IPS-NIHi7 (cell line): ENCODE measurements at regions not wholly inside any gene's neighbourhood (a gene's known extent, or its start where the extent isn't known, plus 50 kb on each side); places are given as distances from the start of the nearest gene placed in this dataset.
"Not testable (repeated sequence)": the region's sequence is repeated elsewhere in the genome, so short reads cannot be mapped to it uniquely, and the experiment has no call there.

ENCODE experiments used
- DNase-seq: peaks from one replicate; pipeline ENCODE4 v3.0.0; 2012; ENCODE audit warnings: mixed read lengths; ENCODE audit errors: extremely low spot score

DNA sequence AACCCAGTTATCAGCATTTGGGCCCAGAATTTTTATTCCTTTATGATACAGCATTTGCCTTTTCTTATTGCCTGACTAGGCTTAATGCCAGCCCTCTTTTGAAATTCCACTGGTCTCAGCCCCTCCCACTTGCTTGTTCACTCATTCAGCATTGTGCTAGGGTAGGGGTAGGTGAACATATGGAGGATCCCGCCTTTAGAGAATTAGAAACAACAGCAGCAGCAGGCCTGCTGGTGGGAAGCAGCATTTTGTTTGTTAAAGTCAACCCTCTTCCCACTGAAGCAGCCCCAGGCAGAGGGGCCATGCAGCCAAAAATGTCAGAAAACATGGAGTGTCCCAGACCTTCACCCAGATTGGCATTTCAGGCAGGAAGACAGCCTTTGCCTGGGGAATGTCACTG, 1355.2 kb downstream of the CDH8 start:
- DNase-seq: peak; percentile 8

GRCh38 chr16:60675022-60675421, 1361.2 kb downstream of the CDH8 start:
- DNase-seq: no peak

DNA sequence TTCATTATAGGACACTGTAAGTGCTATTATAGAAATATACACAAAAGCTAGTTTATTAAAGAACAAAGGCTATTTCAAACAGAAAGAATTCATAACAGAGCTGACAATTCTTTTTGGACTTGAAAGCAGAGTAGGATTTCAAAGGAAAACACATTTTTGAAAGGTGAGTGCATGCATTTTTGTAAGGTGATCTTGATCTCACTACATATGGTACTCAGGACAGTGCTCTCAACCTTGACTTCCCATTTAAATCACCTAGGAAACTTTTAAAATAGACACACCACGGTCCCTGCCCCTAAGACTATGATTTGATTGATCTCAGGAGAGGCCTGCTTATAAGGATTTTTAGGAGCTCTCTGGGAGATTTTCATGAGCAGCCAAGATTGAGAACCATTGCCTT, 1362.0 kb downstream of the CDH8 start:
- no peak for DNase-seq

DNA sequence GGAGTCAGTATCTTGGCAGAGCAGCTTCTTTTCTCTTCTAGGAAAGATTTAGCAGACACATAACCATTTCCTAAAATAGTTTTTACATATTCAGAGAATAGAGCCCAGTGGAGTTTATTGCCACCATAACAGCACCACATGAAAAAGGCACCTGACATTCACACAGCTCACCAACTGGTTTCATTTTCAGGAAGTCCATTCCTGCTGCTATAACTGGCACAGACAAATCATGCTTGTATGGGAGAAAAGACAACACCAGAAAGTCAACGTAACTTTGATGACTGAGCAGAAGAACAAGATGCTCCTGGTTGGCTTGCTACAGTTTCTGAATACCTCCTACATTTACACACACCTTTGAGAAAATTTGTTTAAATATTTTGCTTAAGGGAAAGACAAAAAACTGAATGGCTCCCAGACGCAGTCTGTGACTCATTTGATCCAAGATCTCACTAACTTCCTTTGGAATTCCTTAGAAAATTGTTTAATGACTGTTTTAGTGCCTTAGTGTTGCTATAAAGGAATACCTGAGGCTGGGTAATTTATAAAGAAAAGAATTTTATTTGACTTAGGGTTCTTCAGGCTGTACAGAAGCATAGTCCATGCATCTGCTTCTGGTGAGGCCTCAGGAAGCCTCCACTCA, 1380.6 kb downstream of the CDH8 start:
- DNase-seq: no peak

DNA sequence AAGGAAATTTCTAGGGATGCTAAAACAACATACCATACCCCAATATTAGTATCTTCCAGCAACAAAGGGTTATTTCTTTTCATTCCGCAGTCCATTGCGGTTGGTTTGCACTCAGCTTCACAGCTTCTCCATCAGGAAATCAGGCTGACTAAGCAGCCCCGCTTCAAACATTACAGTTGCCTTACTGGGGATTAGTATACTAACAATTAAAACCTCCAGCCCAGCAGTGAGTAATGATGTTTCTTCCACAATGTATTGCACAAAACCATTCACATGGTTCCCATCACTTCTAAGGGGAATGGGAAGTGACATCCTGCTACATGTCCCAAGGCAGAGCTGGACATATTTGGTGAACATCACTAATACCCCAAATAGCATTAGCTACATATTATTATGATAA, 1384.9 kb downstream of the CDH8 start:
- DNase-seq: no peak

GRCh38 chr16:60648290-60648689, 1387.9 kb downstream of the CDH8 start:
- DNase-seq: no peak

DNA sequence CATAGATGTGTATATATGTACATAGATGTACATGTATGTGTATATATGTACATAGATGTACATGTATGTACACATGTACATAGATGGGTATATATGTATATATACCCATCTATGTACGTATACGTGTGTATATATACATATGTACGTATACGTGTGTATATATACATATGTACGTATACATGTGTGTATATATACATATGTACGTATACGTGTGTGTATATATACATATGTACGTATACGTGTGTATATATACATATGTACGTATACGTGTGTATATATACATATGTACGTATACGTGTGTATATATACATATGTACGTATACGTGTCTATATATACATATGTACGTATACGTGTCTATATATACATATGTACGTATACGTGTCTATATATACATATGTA, 1388.8 kb downstream of the CDH8 start:
- not testable (repeated sequence) for DNase-seq

GRCh38 chr16:60646631-60647030, 1389.6 kb downstream of the CDH8 start:
- no peak for DNase-seq

GRCh38 chr16:60645541-60645940, 1390.7 kb downstream of the CDH8 start:
- DNase-seq: no peak

DNA sequence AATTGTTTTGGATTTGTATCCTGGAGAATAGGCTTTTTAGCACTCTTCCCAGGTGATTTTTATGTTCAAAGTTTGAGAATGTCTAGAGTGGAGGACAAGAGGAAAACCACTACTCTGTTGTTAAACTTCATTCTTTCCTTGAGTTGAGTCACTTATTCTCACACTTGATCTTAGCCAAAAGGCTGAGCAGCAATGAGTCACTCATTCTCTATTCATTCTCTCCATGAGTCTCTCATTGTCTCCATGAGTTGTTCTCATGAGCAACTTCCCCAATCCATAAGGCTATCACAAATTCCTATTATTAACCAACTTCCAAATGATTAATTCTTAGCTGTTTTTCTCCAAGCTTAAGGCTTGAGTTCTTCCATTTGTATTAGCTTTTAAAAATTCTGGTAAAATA, 1393.3 kb downstream of the CDH8 start:
- no peak for DNase-seq

- no peak for DNase-seq
Observed at GRCh38 chr16:60641067-60641665, 1395.1 kb downstream of the CDH8 start.

DNA sequence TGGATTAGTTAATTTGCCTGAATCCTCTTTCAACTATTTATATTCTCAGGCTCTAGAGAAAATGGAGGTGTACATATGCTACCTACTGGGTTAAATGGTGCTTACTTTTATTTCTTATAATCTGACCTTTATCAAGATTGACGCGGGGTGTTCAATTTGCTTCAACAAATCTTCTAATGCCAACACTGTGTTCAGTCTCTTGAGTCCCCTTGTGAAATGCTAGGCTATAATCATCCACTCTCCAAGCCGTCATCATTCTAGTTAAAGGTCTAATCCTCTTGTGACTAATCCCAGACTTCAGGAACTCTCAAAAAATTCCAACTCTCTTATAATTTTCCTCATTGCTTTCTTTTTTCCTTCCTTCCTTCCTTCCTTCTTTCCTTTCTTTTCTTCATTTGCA, 1396.2 kb downstream of the CDH8 start:
- no peak for DNase-seq

DNA sequence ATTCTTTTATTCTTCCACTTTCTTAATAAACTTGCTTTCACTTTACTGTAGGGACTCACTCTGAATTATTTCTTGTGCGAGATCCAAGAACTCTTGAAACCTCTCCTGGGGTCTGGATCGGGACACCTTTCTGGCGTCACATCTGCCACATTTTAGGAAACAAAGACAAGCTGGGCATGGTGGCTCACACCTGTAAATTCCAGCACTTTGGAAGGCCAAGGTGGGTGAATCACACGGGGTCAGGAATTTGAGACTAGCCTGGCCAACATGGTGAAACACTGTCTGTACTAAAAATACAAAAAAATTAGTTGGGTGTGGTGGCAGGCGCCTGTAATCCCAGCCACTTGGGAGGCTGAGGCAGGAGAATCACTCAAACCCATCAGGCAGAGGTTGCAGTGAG, 1399.6 kb downstream of the CDH8 start:
- DNase-seq: not testable (repeated sequence)

- peak; percentile 14 for DNase-seq
Observed at GRCh38 chr16:60636117-60636516, 1400.1 kb downstream of the CDH8 start.

GRCh38 chr16:60635548-60635947, 1400.7 kb downstream of the CDH8 start:
- DNase-seq: no peak

GRCh38 chr16:60611844-60612243, 1424.4 kb downstream of the CDH8 start:
- DNase-seq: no peak

GRCh38 chr16:60608971-60609370, 1427.3 kb downstream of the CDH8 start:
- no peak for DNase-seq

DNA sequence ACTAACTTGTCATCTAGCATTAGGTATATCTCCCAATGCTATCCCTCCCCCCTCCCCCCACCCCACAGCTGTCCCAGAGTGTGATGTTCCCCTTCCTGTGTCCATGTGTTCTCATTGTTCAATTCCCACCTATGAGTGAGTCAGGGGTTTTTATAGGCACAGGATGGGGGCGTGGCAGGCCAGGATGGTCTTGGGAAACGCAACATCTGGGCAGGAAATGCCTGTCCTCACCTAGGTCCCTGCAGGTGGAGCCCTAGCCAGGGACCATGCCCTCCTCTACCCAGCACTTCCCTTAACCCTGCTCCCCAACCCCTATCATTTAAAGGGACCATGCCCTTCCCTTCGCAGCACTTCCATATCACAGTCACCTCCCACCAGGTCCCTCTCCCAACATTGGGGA, 1430.6 kb downstream of the CDH8 start:
- DNase-seq: not testable (repeated sequence)

GRCh38 chr16:60605176-60605575, 1431.1 kb downstream of the CDH8 start:
- DNase-seq: peak; percentile 14

GRCh38 chr16:60586493-60586892, 1449.7 kb downstream of the CDH8 start:
- DNase-seq: no peak

DNA sequence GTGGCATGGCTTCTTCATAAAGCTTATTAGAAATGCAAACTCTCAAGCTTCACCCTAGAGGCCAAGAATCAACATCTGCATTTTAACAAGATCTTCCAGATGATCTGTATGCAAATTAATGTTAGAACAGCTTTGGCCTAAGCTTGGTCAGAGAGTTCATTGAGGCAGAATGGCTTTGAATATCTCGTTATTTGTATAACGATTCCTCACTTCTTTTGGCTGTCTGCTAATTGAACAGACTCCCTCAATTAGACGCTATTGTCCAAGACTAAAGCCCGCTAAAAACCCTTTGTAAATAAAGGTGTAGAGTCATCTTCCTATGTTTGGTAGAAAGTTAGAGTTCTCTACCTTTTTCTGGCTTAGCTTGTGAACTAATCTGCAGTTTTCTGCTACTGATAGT, 1453.7 kb downstream of the CDH8 start:
- no peak for DNase-seq

GRCh38 chr16:60566901-60567300, 1469.3 kb downstream of the CDH8 start:
- DNase-seq: no peak

DNA sequence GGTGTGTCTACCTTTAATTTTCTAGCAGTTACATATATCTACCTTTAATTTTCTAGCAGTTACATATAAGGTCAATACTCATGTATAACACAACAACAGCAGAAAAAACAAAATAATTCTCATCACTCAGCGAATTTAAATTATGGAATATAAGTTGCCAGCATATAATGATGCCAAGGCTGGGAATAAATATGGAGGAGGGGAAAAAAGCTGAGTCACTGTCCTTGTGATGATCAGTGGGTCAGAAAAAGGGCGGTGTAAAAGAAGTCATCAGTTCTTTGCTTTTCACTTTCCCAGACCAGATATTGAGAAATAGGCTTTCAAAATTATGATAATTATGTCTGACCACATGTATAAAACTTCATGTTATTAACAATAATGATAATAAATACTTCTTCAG, 1471.7 kb downstream of the CDH8 start:
- no peak for DNase-seq

DNA sequence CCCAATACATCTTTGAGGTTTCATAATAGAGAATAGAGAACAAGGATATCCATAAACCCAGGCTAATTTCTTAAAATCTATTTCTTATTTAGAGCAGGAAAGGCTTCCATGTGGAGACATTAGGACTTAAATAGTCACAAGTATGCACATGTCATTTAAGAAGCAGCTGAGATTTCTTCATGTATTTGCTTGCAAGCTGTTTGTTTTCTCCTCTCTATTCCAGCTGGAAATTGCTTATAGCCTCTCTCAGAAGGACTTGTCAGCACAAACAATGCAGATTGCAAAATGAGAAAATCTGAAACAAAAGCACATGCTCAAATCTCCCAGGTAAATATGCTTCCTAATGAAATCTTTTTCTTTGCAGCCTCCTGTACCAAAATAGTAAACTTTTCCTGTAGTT, 1473.1 kb downstream of the CDH8 start:
- no peak for DNase-seq
